Smooth muscle cell (in vitro differentiated cells): ENCODE measurements at regions not wholly inside any gene's neighbourhood (a gene's known extent, or its start where the extent isn't known, plus 50 kb on each side); places are given as distances from the start of the nearest gene placed in this dataset.

Experiments used
- DNase-seq: peaks from one replicate; lab custom pipeline; 2025; ENCODE audit not compliant: unreplicated experiment; lab: John Stamatoyannopoulos, UW
- H2AFZ ChIP-seq: fragments of 200-600 bp; sonication (generic); 2 replicates; pipeline ENCODE4 v1.6.0; 2016; ENCODE audit warnings: antibody characterized with exemption, low read depth, mild to moderate bottlenecking
- H3F3A ChIP-seq: fragments of 200-600 bp; sonication (generic); 2 replicates; pipeline ENCODE4 v1.6.0; 2017; ENCODE audit warnings: antibody characterized with exemption, low read depth
- H3K27ac ChIP-seq: fragments of 200-600 bp; sonication (generic); 2 replicates; pipeline ENCODE4 v1.5.1; 2016; ENCODE audit warnings: low read depth, mild to moderate bottlenecking
- H3K27me3 ChIP-seq: fragments of 200-600 bp; sonication (generic); 2 replicates; pipeline ENCODE4 v1.6.1; 2016; ENCODE audit warnings: low read depth, mild to moderate bottlenecking
- H3K36me3 ChIP-seq: fragments of 200-600 bp; sonication (generic); 2 replicates; pipeline ENCODE4 v1.5.1; 2016; ENCODE audit warnings: low read depth
- H3K4me1 ChIP-seq: fragments of 200-600 bp; sonication (generic); 2 replicates; pipeline ENCODE4 v1.5.1; 2016; ENCODE audit warnings: low read depth
- H3K4me2 ChIP-seq: fragments of 200-600 bp; sonication (generic); 2 replicates; pipeline ENCODE4 v1.6.0; 2016; ENCODE audit warnings: mild to moderate bottlenecking
- H3K4me3 ChIP-seq: fragments of 200-600 bp; sonication (generic); 2 replicates; pipeline ENCODE4 v1.5.1; 2016; ENCODE audit warnings: mild to moderate bottlenecking
- H3K79me2 ChIP-seq: fragments of 200-600 bp; sonication (generic); 2 replicates; pipeline ENCODE4 v1.6.0; 2016; ENCODE audit warnings: low read depth, mild to moderate bottlenecking
- H3K9ac ChIP-seq: fragments of 200-600 bp; sonication (generic); 2 replicates; pipeline ENCODE4 v1.6.0; 2016; ENCODE audit warnings: low read depth
- H3K9me3 ChIP-seq: fragments of 200-600 bp; sonication (generic); replicated peaks from 2 replicates; pipeline ENCODE4 v1.5.1; 2016; ENCODE audit warnings: low read depth
- H4K20me1 ChIP-seq: fragments of 200-600 bp; sonication (generic); 2 replicates; pipeline ENCODE4 v1.6.0; 2016; ENCODE audit warnings: low read depth
- CTCF ChIP-seq: fragments of 200-600 bp; sonication (generic); IDR thresholded peaks from 2 replicates; pipeline ENCODE4 v1.5.1; 2017; ENCODE audit warnings: borderline replicate concordance, mild to moderate bottlenecking, antibody characterized with exemption; ENCODE audit not compliant: insufficient read depth, poor library complexity, severe bottlenecking
- WGBS: methylation state at CpG from one replicate; pipeline ENCODE4 v1.1.7; 2016; ENCODE audit warnings: low lambda C conversion rate; 5-methylcytosine and 5-hydroxymethylcytosine counted together

- no peaks in the 10 kb centered on the region for H3F3A ChIP-seq
- no peaks in the 10 kb centered on the region for H3K9me3 ChIP-seq
- no peaks in the 10 kb centered on the region for H3K27me3 ChIP-seq
- no peak for TF ChIP-seq CTCF
- peaks cover 6% of the 10 kb centered on the region for H3K79me2 ChIP-seq
- no peak overlapping the region for H3K4me2 ChIP-seq
- no peak overlapping the region for H3K9ac ChIP-seq
- H3K36me3 ChIP-seq: no peaks in the 10 kb centered on the region
- DNase-seq: no peak
- H3K27ac ChIP-seq: no peak overlapping the region
- WGBS: 95% methylated on average over 7 of the region's 7 CpGs
- peaks cover 61% of the 10 kb centered on the region for H4K20me1 ChIP-seq
- H3K4me3 ChIP-seq: no peak overlapping the region
- H3K4me1 ChIP-seq: no peaks in the 10 kb centered on the region
- no peak overlapping the region for H2AFZ ChIP-seq
These were observed 87.7 kb upstream of the TMEM168 start for GRCh38 chr7:112877691-112878460.

GRCh38 chr7:112876877-112877276 is 86.7 kb upstream of the TMEM168 start:
- Histone ChIP-seq H3K79me2 (peaks cover 13% of the 10 kb centered on the region), H3K4me3 (no peak overlapping the region), H3K27me3 (no peaks in the 10 kb centered on the region), H3K9ac (no peak overlapping the region), H3F3A (no peaks in the 10 kb centered on the region), H3K36me3 (no peaks in the 10 kb centered on the region), H3K27ac (no peak overlapping the region), H3K9me3 (no peaks in the 10 kb centered on the region), H2AFZ (no peak overlapping the region), H3K4me2 (no peak overlapping the region), H4K20me1 (peaks cover 65% of the 10 kb centered on the region), H3K4me1 (no peaks in the 10 kb centered on the region)
- 97% methylated on average over 1 of the region's 1 CpG for WGBS
- DNase-seq: no peak
- no peak for TF ChIP-seq CTCF

GRCh38 chr7:112874909-112875308 is 84.7 kb upstream of the TMEM168 start:
- H3K4me2 ChIP-seq: no peak overlapping the region
- H3K36me3 ChIP-seq: no peaks in the 10 kb centered on the region
- 91% methylated on average over 4 of the region's 4 CpGs for WGBS
- H4K20me1 ChIP-seq: peaks cover 68% of the 10 kb centered on the region
- H3K4me1 ChIP-seq: no peaks in the 10 kb centered on the region
- no peaks in the 10 kb centered on the region for H3K27me3 ChIP-seq
- no peak overlapping the region for H3K27ac ChIP-seq
- H3K79me2 ChIP-seq: peaks cover 18% of the 10 kb centered on the region
- no peak overlapping the region for H3K4me3 ChIP-seq
- H3K9ac ChIP-seq: no peak overlapping the region
- no peak overlapping the region for H2AFZ ChIP-seq
- DNase-seq: no peak
- no peak for TF ChIP-seq CTCF
- H3F3A ChIP-seq: no peaks in the 10 kb centered on the region
- no peaks in the 10 kb centered on the region for H3K9me3 ChIP-seq

- Histone ChIP-seq H3K4me1 (no peaks in the 10 kb centered on the region), H3K36me3 (no peaks in the 10 kb centered on the region), H3K9ac (no peak overlapping the region), H3K27me3 (no peaks in the 10 kb centered on the region), H3K9me3 (no peaks in the 10 kb centered on the region), H3K4me3 (no peak overlapping the region), H3F3A (no peaks in the 10 kb centered on the region), H4K20me1 (peaks cover 77% of the 10 kb centered on the region), H3K79me2 (peaks cover 23% of the 10 kb centered on the region), H3K4me2 (no peak overlapping the region), H2AFZ (no peak overlapping the region), H3K27ac (no peak overlapping the region)
- WGBS: 89% methylated on average over 4 of the region's 4 CpGs
- no peak for TF ChIP-seq CTCF
- DNase-seq: no peak
These were observed 83.8 kb upstream of the TMEM168 start for GRCh38 chr7:112873831-112874553.
